ENCODE measurements at regions not wholly inside any gene's neighbourhood (a gene's known extent, or its start where the extent isn't known, plus 50 kb on each side); places are given as distances from the start of the nearest gene placed in this dataset.

DNA sequence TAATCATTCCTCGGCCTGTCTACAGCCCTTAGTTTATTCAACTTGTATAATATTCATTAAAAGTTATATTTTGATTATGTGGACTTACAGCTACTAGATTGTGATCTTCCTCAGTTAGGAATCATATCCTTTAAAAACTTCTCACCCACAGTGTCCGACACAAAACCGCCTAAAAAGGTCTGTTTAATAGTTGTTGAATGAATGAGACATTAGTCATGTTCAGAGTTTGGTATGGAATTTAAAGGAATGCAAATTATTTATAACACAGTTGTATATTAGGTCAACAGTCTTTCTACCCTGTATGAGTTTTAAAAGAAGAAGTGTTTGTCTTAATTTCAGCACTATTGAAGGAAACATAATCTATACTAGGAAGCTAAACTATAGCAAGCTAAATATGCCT, 390.0 kb downstream of the ARL4A start:
- Histone ChIP-seq H3K27me3 (ENCODE audit: insufficient read depth, poor library complexity, severe bottlenecking) (no peaks in the 10 kb centered on the region), H3K4me3 (replicated peaks; ENCODE audit: insufficient read depth, low read length) (no peak overlapping the region), H3K27ac (replicated peaks) (no peak overlapping the region)
- TF ChIP-seq GABPA (IDR thresholded peaks at IDR 0.05; ENCODE audit: low read depth): no peak
- TF ChIP-seq POLR2AphosphoS5 (IDR thresholded peaks at IDR 0.05; ENCODE audit: low read depth): no peak
- TF ChIP-seq, protein P1, sequence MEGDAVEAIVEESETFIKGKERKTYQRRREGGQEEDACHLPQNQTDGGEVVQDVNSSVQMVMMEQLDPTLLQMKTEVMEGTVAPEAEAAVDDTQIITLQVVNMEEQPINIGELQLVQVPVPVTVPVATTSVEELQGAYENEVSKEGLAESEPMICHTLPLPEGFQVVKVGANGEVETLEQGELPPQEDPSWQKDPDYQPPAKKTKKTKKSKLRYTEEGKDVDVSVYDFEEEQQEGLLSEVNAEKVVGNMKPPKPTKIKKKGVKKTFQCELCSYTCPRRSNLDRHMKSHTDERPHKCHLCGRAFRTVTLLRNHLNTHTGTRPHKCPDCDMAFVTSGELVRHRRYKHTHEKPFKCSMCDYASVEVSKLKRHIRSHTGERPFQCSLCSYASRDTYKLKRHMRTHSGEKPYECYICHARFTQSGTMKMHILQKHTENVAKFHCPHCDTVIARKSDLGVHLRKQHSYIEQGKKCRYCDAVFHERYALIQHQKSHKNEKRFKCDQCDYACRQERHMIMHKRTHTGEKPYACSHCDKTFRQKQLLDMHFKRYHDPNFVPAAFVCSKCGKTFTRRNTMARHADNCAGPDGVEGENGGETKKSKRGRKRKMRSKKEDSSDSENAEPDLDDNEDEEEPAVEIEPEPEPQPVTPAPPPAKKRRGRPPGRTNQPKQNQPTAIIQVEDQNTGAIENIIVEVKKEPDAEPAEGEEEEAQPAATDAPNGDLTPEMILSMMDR (IDR thresholded peaks at IDR 0.05; ENCODE audit: insufficient read depth, low read length): no peak
- TF ChIP-seq, protein P2, sequence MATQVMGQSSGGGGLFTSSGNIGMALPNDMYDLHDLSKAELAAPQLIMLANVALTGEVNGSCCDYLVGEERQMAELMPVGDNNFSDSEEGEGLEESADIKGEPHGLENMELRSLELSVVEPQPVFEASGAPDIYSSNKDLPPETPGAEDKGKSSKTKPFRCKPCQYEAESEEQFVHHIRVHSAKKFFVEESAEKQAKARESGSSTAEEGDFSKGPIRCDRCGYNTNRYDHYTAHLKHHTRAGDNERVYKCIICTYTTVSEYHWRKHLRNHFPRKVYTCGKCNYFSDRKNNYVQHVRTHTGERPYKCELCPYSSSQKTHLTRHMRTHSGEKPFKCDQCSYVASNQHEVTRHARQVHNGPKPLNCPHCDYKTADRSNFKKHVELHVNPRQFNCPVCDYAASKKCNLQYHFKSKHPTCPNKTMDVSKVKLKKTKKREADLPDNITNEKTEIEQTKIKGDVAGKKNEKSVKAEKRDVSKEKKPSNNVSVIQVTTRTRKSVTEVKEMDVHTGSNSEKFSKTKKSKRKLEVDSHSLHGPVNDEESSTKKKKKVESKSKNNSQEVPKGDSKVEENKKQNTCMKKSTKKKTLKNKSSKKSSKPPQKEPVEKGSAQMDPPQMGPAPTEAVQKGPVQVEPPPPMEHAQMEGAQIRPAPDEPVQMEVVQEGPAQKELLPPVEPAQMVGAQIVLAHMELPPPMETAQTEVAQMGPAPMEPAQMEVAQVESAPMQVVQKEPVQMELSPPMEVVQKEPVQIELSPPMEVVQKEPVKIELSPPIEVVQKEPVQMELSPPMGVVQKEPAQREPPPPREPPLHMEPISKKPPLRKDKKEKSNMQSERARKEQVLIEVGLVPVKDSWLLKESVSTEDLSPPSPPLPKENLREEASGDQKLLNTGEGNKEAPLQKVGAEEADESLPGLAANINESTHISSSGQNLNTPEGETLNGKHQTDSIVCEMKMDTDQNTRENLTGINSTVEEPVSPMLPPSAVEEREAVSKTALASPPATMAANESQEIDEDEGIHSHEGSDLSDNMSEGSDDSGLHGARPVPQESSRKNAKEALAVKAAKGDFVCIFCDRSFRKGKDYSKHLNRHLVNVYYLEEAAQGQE (IDR thresholded peaks at IDR 0.05; ENCODE audit: insufficient replicate concordance, low read depth): no peak
- TF ChIP-seq SPI1 (IDR thresholded peaks at IDR 0.05; ENCODE audit: borderline replicate concordance, low read depth): no peak
- no peak for DNase-seq (ENCODE audit: low read depth in 1 of 2, low spot score in 1 of 2)

- TF ChIP-seq POLR2AphosphoS5 (IDR thresholded peaks at IDR 0.05; ENCODE audit: low read depth) (no peak), SPI1 (IDR thresholded peaks at IDR 0.05; ENCODE audit: borderline replicate concordance, low read depth) (no peak), GABPA (IDR thresholded peaks at IDR 0.05; ENCODE audit: low read depth) (no peak)
- TF ChIP-seq, protein P1 (IDR thresholded peaks at IDR 0.05; ENCODE audit: insufficient read depth, low read length): no peak
- TF ChIP-seq, protein P2 (IDR thresholded peaks at IDR 0.05; ENCODE audit: insufficient replicate concordance, low read depth): no peak
- Histone ChIP-seq H3K27me3 (ENCODE audit: insufficient read depth, poor library complexity, severe bottlenecking) (no peaks in the 10 kb centered on the region), H3K27ac (replicated peaks) (no peak overlapping the region), H3K4me3 (replicated peaks; ENCODE audit: insufficient read depth, low read length) (no peak overlapping the region)
- DNase-seq (ENCODE audit: low read depth in 1 of 2, low spot score in 1 of 2): no peak
These were observed 390.7 kb downstream of the ARL4A start for GRCh38 chr7:13078105-13078504.

GRCh38 chr7:13090959-13091358, 403.5 kb downstream of the ARL4A start:
- TF ChIP-seq SPI1 (IDR thresholded peaks at IDR 0.05; ENCODE audit: borderline replicate concordance, low read depth): no peak
- TF ChIP-seq, protein P2 (IDR thresholded peaks at IDR 0.05; ENCODE audit: insufficient replicate concordance, low read depth): no peak
- TF ChIP-seq POLR2AphosphoS5 (IDR thresholded peaks at IDR 0.05; ENCODE audit: low read depth): no peak
- TF ChIP-seq GABPA (IDR thresholded peaks at IDR 0.05; ENCODE audit: low read depth): no peak
- TF ChIP-seq, protein P1 (IDR thresholded peaks at IDR 0.05; ENCODE audit: insufficient read depth, low read length): no peak
- no peak for DNase-seq (ENCODE audit: low read depth in 1 of 2, low spot score in 1 of 2)
- H3K27me3 ChIP-seq (ENCODE audit: insufficient read depth, poor library complexity, severe bottlenecking): no peaks in the 10 kb centered on the region
- no peak overlapping the region for H3K4me3 ChIP-seq (replicated peaks; ENCODE audit: insufficient read depth, low read length)
- no peak overlapping the region for H3K27ac ChIP-seq (replicated peaks)
